Kidney glomerular epithelial cell (primary cell): ENCODE measurements at regions not wholly inside any gene's neighbourhood (a gene's known extent, or its start where the extent isn't known, plus 50 kb on each side); places are given as distances from the start of the nearest gene placed in this dataset.
"Not testable (repeated sequence)": the region's sequence is repeated elsewhere in the genome, so short reads cannot be mapped to it uniquely, and the experiment has no call there.

Experiments used
- DNase-seq: peaks from one replicate; lab custom pipeline; 2025; lab: John Stamatoyannopoulos, UW

- no peak for DNase-seq
These were observed 609.4 kb downstream of the DTWD2 start for GRCh38 chr5:118378959-118379358.

DNA sequence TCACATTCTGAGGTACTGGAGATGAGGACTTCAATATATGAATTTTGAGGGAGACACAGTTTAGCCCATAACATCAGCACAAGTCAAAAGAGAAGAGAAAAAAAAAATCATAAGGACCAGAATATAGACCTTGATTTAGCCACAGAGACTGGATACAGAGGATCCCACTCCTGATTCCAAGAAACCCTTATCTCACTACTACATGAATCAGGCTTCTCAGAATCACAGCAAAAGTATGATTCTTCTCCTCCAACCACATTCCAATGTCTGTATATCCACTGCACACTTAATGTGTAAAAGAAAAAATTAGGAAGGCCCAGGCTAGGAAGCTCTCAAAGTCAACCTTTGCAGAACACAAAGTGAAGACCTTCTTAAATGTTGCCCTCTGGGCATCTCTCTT lies 610.9 kb downstream of the DTWD2 start:
- DNase-seq = no peak

GRCh38 chr5:118371973-118372831 lies 616.1 kb downstream of the DTWD2 start:
- DNase-seq = no peak

GRCh38 chr5:118366429-118366828 lies 621.9 kb downstream of the DTWD2 start:
- no peak for DNase-seq

DNA sequence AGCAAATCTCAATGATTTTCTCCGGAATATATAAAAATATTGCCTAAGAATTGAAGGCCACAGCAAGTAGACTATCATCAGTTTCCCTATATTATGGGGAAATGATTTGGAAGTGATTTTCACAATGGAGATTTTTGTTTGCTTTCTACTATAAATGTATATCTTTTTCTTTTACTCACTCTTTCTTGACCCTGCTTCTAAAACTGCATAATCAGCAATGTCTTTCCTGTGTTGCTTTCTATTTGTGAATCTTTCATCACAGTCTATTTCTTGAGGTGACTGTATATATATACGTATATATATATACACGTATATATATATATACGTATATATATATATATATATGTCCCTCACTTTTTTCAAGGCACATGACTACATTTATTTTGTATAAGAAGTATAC lies 622.6 kb downstream of the DTWD2 start:
- DNase-seq = no peak

- no peak for DNase-seq
These were observed 633.5 kb downstream of the DTWD2 start for GRCh38 chr5:118354797-118355196.

DNA sequence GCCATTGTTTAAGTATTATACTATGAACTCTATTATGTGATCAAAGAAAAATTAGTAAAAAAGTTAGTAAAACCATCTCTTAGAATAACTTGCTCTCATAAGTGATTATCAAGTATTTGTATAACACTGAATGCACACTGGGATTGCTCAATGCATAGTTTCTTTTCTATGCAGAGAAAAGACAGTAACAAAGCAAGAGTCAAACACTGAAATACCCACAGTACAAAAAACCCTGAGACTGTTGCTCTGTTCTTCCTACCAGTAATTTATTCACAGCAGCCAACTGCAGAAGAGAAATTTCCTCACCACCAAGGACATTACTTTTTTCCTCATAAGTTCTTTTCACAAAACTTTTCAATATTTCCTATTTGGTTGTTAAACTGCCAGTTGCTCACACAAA lies 634.4 kb downstream of the DTWD2 start:
- DNase-seq = no peak

- DNase-seq = no peak
These were observed 651.9 kb downstream of the DTWD2 start for GRCh38 chr5:118336468-118336867.

DNA sequence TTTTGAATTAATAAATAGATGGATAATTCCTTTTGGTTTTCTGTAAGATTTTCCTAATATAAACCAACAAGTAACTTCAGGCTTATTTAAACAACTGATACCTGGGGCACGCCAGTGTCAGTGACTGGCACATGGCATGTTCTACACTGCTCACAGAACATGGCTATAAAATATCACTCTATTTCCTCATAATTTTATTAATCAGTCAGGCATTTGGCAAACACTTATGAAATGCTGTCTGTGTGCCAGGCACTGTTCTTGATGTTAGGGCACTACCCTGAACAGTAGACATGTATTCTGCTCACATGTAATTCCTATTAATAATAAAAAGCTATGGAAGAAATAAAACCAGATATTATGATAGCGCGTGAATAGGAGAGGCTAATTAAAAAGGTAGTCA lies 661.0 kb downstream of the DTWD2 start:
- no peak for DNase-seq

DNA sequence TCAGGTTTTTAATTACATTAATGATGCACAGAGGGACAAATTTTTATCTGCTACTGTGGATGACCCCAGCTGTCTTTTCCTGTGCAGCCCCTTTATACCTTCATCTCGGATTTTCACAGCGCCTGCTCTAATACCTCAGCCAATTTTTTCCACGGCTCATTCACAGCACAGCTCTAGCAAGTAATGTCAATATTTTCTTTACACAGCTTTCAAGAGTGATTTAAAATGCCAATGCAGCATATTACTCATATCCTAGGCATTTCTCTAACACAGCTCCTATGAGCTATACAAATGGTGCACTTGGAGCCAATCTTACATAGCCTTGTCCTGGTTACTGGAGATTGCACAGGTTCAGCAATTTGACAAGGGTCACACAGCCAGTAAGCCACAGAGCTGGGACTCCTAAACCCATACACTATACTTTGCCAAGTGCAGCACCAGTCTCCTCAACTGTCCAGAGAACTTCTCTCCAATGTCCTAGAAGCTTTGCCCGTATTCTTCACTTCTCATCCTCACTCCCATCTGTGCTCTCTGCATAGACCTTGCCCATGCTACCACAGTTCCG lies 661.8 kb downstream of the DTWD2 start:
- DNase-seq = peak; percentile 85

DNA sequence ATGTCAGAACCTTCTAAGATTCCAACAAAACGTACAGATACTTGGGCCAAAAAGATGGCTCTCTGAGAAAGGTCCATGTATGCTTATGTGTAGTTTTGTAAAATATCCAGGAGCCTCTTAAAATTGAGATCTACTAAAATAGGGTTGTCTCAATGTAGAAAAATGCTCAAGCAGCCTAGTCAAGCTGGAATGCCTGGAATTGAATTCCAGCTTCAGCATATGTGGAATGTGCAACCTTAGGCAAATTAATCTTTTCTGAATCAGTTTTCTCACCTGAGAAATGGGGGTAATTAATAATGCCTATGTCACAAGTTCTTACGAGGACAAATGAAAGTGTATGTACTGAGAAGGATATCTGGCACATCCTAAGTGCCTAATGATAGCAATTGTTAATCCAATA lies 662.4 kb downstream of the DTWD2 start:
- DNase-seq = peak; percentile 32

GRCh38 chr5:118323723-118324122 lies 664.6 kb downstream of the DTWD2 start:
- DNase-seq = not testable (repeated sequence)

DNA sequence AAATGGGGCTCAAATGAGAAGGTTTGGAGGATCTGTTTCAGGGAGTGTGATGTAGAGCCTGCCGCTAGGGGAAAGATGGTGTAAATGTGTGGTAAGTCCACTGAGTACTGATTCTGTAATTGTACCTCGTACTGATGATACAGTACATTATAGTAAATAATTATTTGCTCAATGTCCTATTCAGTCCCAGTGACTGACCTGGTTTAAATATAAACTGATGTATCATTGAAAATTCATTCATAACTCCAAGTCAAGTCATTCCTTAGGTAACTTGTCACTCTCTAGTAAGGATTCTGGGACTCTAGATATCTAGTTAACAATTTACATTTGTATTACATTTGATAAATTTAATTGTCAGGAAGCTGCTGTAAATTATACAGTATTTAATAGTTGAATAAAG lies 667.3 kb downstream of the DTWD2 start:
- peak; percentile 47 for DNase-seq

- DNase-seq = no peak
These were observed 668.2 kb downstream of the DTWD2 start for GRCh38 chr5:118320121-118320520.

- DNase-seq = no peak
These were observed 673.4 kb downstream of the DTWD2 start for GRCh38 chr5:118314931-118315330.

GRCh38 chr5:118311103-118311819 lies 677.1 kb downstream of the DTWD2 start:
- no peak for DNase-seq

DNA sequence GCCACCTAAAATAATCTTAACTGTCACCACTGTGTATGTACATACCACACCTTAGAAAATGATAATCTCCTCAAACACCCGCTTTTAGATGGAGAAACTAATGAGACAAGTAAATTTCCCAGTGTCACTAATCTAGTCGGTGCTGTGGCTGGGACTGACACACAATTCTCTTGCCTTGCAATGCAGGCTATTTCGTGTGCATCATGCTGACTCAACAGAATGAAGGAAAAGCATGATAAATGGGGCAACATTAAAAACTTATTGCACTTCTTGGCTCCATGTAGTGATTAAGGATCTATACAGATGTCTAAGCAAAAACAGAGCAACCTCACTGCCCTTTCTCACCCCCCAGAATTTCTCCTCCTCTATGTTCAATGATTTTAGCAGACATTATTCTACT lies 677.9 kb downstream of the DTWD2 start:
- DNase-seq = no peak

- no peak for DNase-seq
These were observed 685.1 kb downstream of the DTWD2 start for GRCh38 chr5:118303296-118303695.

DNA sequence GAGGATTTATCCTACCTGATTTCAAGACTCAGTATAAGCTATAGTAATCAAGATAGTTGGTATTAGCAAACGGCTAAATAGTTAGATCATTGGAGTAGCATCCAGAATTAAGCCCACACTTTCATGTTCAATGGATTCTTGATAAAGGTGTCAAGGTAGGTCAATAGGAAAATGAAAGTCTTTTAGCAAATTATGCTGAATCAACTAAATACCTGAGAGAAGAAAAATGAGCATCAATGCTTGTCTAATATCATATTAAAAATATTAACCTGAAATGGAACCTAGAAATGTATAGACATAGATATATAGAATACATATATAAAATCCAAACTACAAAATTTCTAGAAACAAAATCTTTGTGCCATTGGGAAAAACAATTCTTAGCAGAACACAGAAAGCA lies 685.6 kb downstream of the DTWD2 start:
- no peak for DNase-seq

- no peak for DNase-seq
These were observed 686.7 kb downstream of the DTWD2 start for GRCh38 chr5:118301696-118302095.

- DNase-seq = no peak
These were observed 693.3 kb downstream of the DTWD2 start for GRCh38 chr5:118295045-118295444.

DNA sequence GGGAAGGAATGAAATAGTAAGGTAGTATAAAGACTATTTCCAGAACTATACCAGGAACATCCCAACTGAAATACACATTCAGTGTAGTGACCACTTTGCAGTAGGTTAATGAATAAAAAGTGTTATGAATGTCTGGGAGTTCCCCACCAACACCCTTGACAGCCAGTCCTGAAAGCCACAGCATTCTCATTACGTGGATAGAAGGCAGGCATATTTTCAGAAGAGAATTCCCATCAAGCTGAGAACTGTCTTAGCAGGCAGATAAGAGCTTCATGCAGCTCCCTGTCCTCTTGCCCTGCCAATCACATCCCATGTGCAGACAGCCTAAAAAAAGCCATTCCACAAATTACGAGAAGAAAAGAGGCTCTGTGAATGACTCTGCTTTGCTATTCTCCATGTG lies 695.0 kb downstream of the DTWD2 start:
- no peak for DNase-seq

GRCh38 chr5:118290204-118290603 lies 698.1 kb downstream of the DTWD2 start:
- no peak for DNase-seq
